ENCODE measurements at regions not wholly inside any gene's neighbourhood (a gene's known extent, or its start where the extent isn't known, plus 50 kb on each side); places are given as distances from the start of the nearest gene placed in this dataset.
"Not testable (repeated sequence)": the region's sequence is repeated elsewhere in the genome, so short reads cannot be mapped to it uniquely, and the experiment has no call there.

- Histone ChIP-seq H3K27me3 (replicated peaks) (no peaks in the 10 kb centered on the region), H3K4me3 (ENCODE audit: low read depth, low read length) (no peak overlapping the region), H3K27ac (no peak overlapping the region), H3K36me3 (replicated peaks) (no peaks in the 10 kb centered on the region)
- peak; percentile 79 for TF ChIP-seq CTCF (IDR thresholded peaks at IDR 0.05; ENCODE audit: low read depth, low read length, missing control alignments)
- in situ Hi-C loops (cut with HindIII; ENCODE audit: low pct_ligation_motif_present, low sequenced_read_pairs) = loop anchor here (25.0 kb wide), 1 partner anchor 336 kb away; no protein-coding TSS in a partner anchor
- peak; percentile 79 for DNase-seq
These were observed 175.1 kb downstream of the SEPTIN7 start for GRCh38 chr7:35975851-35976454.

GRCh38 chr7:35978816-35979640, 174.0 kb upstream of the EEPD1 start:
- not testable (repeated sequence) for DNase-seq; H3K36me3 ChIP-seq (replicated peaks); H3K27ac ChIP-seq; H3K4me3 ChIP-seq (ENCODE audit: low read depth, low read length); H3K27me3 ChIP-seq (replicated peaks)
- in situ Hi-C loops (cut with HindIII; ENCODE audit: low pct_ligation_motif_present, low sequenced_read_pairs) = loop anchor here (25.0 kb wide), 1 partner anchor 333 kb away; no protein-coding TSS in a partner anchor

- in situ Hi-C loops (cut with HindIII; ENCODE audit: low pct_ligation_motif_present, low sequenced_read_pairs) = loop anchor here (25.0 kb wide), 1 partner anchor 330 kb away; no protein-coding TSS in a partner anchor
- no peak overlapping the region for H3K27ac ChIP-seq
These were observed 170.5 kb upstream of the EEPD1 start for GRCh38 chr7:35982600-35982999.

GRCh38 chr7:35983626-35984025, 169.4 kb upstream of the EEPD1 start:
- no peak for TF ChIP-seq CTCF (IDR thresholded peaks at IDR 0.05; ENCODE audit: low read depth, low read length, missing control alignments)
- no peaks in the 10 kb centered on the region for H3K36me3 ChIP-seq (replicated peaks)
- in situ Hi-C loops (cut with HindIII; ENCODE audit: low pct_ligation_motif_present, low sequenced_read_pairs) = loop anchor here (25.0 kb wide), 1 partner anchor 329 kb away; no protein-coding TSS in a partner anchor
- H3K27ac ChIP-seq = no peak overlapping the region
- no peak overlapping the region for H3K4me3 ChIP-seq (ENCODE audit: low read depth, low read length)
- DNase-seq = no peak
- H3K27me3 ChIP-seq (replicated peaks) = no peaks in the 10 kb centered on the region

More at GRCh38 chr7:35982600-35982999, 170.5 kb upstream of the EEPD1 start:
- TF ChIP-seq CTCF (IDR thresholded peaks at IDR 0.05; ENCODE audit: low read depth, low read length, missing control alignments) = no peak
- DNase-seq = no peak
- Histone ChIP-seq H3K27me3 (replicated peaks) (no peaks in the 10 kb centered on the region), H3K36me3 (replicated peaks) (no peaks in the 10 kb centered on the region), H3K4me3 (ENCODE audit: low read depth, low read length) (no peak overlapping the region)

- H3K4me3 ChIP-seq (ENCODE audit: low read depth, low read length) = no peak overlapping the region
- DNase-seq = peak; percentile 67
- peak; percentile 97 for TF ChIP-seq CTCF (IDR thresholded peaks at IDR 0.05; ENCODE audit: low read depth, low read length, missing control alignments)
- in situ Hi-C loops (cut with HindIII; ENCODE audit: low pct_ligation_motif_present, low sequenced_read_pairs) = loop anchor here (25.0 kb wide), 1 partner anchor 327 kb away; no protein-coding TSS in a partner anchor
- no peaks in the 10 kb centered on the region for H3K36me3 ChIP-seq (replicated peaks)
- H3K27ac ChIP-seq = no peak overlapping the region
- no peaks in the 10 kb centered on the region for H3K27me3 ChIP-seq (replicated peaks)
These were observed 167.8 kb upstream of the EEPD1 start for GRCh38 chr7:35985126-35985754.

- no peak for TF ChIP-seq CTCF (IDR thresholded peaks at IDR 0.05; ENCODE audit: low read depth, low read length, missing control alignments)
- Histone ChIP-seq H3K4me3 (ENCODE audit: low read depth, low read length) (no peak overlapping the region), H3K36me3 (replicated peaks) (no peaks in the 10 kb centered on the region), H3K27me3 (replicated peaks) (no peaks in the 10 kb centered on the region), H3K27ac (no peak overlapping the region)
- DNase-seq = no peak
- in situ Hi-C loops (cut with HindIII; ENCODE audit: low pct_ligation_motif_present, low sequenced_read_pairs) = loop anchor here (25.0 kb wide), 1 partner anchor 325 kb away; no protein-coding TSS in a partner anchor
These were observed 166.0 kb upstream of the EEPD1 start for GRCh38 chr7:35987016-35987415.

All from brain microvascular endothelial cell (primary cell).